UCSD-AML1 (cell line): ENCODE measurements at regions not wholly inside any gene's neighbourhood (a gene's known extent, or its start where the extent isn't known, plus 50 kb on each side); places are given as distances from the start of the nearest gene placed in this dataset.

Experiments
- DNase-seq: peaks from one replicate; lab custom pipeline; 2025; ENCODE audit not compliant: unreplicated experiment; lab: John Stamatoyannopoulos, UW

- no peak for DNase-seq
Measured at GRCh38 chr10:31143331-31143935, 111.8 kb upstream of the ZNF438 start.

- no peak for DNase-seq
Measured at GRCh38 chr10:31145986-31146385, 114.3 kb upstream of the ZNF438 start.

GRCh38 chr10:31146491-31147209 is 115.0 kb upstream of the ZNF438 start:
- DNase-seq, result peak; percentile 83

GRCh38 chr10:31147210-31147608 is 115.5 kb upstream of the ZNF438 start:
- no peak for DNase-seq

- DNase-seq, result no peak
Measured at GRCh38 chr10:31148951-31149350, 117.3 kb upstream of the ZNF438 start.

GRCh38 chr10:31149835-31150512 is 118.3 kb upstream of the ZNF438 start:
- DNase-seq, result no peak

- no peak for DNase-seq
Measured at GRCh38 chr10:31151301-31151700, 119.6 kb upstream of the ZNF438 start.

- DNase-seq, result no peak
Measured at GRCh38 chr10:31152421-31153135, 120.9 kb upstream of the ZNF438 start.

- DNase-seq, result no peak
Measured at GRCh38 chr10:31153161-31153560, 121.5 kb upstream of the ZNF438 start.

- DNase-seq, result no peak
Measured at GRCh38 chr10:31153692-31154091, 122.0 kb upstream of the ZNF438 start.

GRCh38 chr10:31154996-31155395 is 123.3 kb upstream of the ZNF438 start:
- DNase-seq, result no peak

GRCh38 chr10:31157123-31158010 is 125.7 kb upstream of the ZNF438 start:
- DNase-seq, result no peak

GRCh38 chr10:31158011-31158658 is 126.5 kb upstream of the ZNF438 start:
- DNase-seq, result no peak

GRCh38 chr10:31166606-31167005 is 134.9 kb upstream of the ZNF438 start:
- DNase-seq, result no peak

- DNase-seq, result no peak
Measured at GRCh38 chr10:31170636-31171035, 139.0 kb upstream of the ZNF438 start.

GRCh38 chr10:31171402-31172083 is 139.9 kb upstream of the ZNF438 start:
- no peak for DNase-seq

- no peak for DNase-seq
Measured at GRCh38 chr10:31172925-31173324, 141.3 kb upstream of the ZNF438 start.

- no peak for DNase-seq
Measured at GRCh38 chr10:31173752-31174151, 142.1 kb upstream of the ZNF438 start.

GRCh38 chr10:31179091-31179680 is 139.8 kb upstream of the ZEB1 start:
- no peak for DNase-seq
